GM19035 (cell line): ENCODE measurements at regions not wholly inside any gene's neighbourhood (a gene's known extent, or its start where the extent isn't known, plus 50 kb on each side); places are given as distances from the start of the nearest gene placed in this dataset.
A peak's percentile ranks its signal among the peaks of the same experiment; 100 is the strongest.

Source experiments
- ATAC-seq: cut with Tn5 transposase; IDR thresholded peaks from one replicate; pipeline ENCODE4 v1.9.1; 2021; ENCODE audit not compliant: unreplicated experiment

GRCh38 chr11:90392692-90393091 lies 169.8 kb upstream of the CHORDC1 start:
- ATAC-seq = no peak

GRCh38 chr11:90391756-90392155 lies 168.9 kb upstream of the CHORDC1 start:
- no peak for ATAC-seq

- ATAC-seq = no peak
Observed at GRCh38 chr11:90380206-90380605, 157.4 kb upstream of the CHORDC1 start.

- no peak for ATAC-seq
Observed at GRCh38 chr11:90373971-90374370, 151.1 kb upstream of the CHORDC1 start.

- no peak for ATAC-seq
Observed at GRCh38 chr11:90364527-90364926, 141.7 kb upstream of the CHORDC1 start.

- no peak for ATAC-seq
Observed at GRCh38 chr11:90363739-90364138, 140.9 kb upstream of the CHORDC1 start.

- no peak for ATAC-seq
Observed at GRCh38 chr11:90355200-90355599, 132.4 kb upstream of the CHORDC1 start.

GRCh38 chr11:90349731-90350130 lies 126.9 kb upstream of the CHORDC1 start:
- ATAC-seq = no peak

- ATAC-seq = no peak
Observed at GRCh38 chr11:90344546-90344945, 121.7 kb upstream of the CHORDC1 start.

GRCh38 chr11:90343673-90344072 lies 120.8 kb upstream of the CHORDC1 start:
- no peak for ATAC-seq

- no peak for ATAC-seq
Observed at GRCh38 chr11:90341986-90342385, 119.1 kb upstream of the CHORDC1 start.

GRCh38 chr11:90332415-90332814 lies 109.6 kb upstream of the CHORDC1 start:
- ATAC-seq = no peak

GRCh38 chr11:90330632-90331031 lies 107.8 kb upstream of the CHORDC1 start:
- no peak for ATAC-seq

GRCh38 chr11:90329043-90329442 lies 106.2 kb upstream of the CHORDC1 start:
- ATAC-seq = no peak

GRCh38 chr11:90326647-90327046 lies 103.8 kb upstream of the CHORDC1 start:
- ATAC-seq = no peak

- ATAC-seq = no peak
Observed at GRCh38 chr11:90323289-90323688, 100.4 kb upstream of the CHORDC1 start.

GRCh38 chr11:90321018-90321417 lies 98.2 kb upstream of the CHORDC1 start:
- no peak for ATAC-seq

GRCh38 chr11:90318651-90319050 lies 95.8 kb upstream of the CHORDC1 start:
- no peak for ATAC-seq

GRCh38 chr11:90310210-90310609 lies 87.4 kb upstream of the CHORDC1 start:
- ATAC-seq = no peak

- ATAC-seq = no peak
Observed at GRCh38 chr11:90309693-90310092, 86.8 kb upstream of the CHORDC1 start.

- ATAC-seq = no peak
Observed at GRCh38 chr11:90294526-90294925, 71.7 kb upstream of the CHORDC1 start.

GRCh38 chr11:90294091-90294490 lies 71.2 kb upstream of the CHORDC1 start:
- no peak for ATAC-seq

GRCh38 chr11:90288212-90288821 lies 65.5 kb upstream of the CHORDC1 start:
- ATAC-seq = peak; percentile 59
